EL (cell line): ENCODE measurements at regions not wholly inside any gene's neighbourhood (a gene's known extent, or its start where the extent isn't known, plus 50 kb on each side); places are given as distances from the start of the nearest gene placed in this dataset.
"Not testable (repeated sequence)": the region's sequence is repeated elsewhere in the genome, so short reads cannot be mapped to it uniquely, and the experiment has no call there.

ENCODE experiments used
- DNase-seq: peaks from one replicate; pipeline ENCODE4 v3.0.0-alpha.2; 2016

GRCh38 chr18:35827275-35827902 lies 145.1 kb upstream of the RMP24 start:
- no peak for DNase-seq

- no peak for DNase-seq
Measured at GRCh38 chr18:35827903-35828275, 144.6 kb upstream of the RMP24 start.

- no peak for DNase-seq
Measured at GRCh38 chr18:35828591-35828990, 143.9 kb upstream of the RMP24 start.

GRCh38 chr18:35835366-35835765 lies 137.1 kb upstream of the RMP24 start:
- DNase-seq = no peak

GRCh38 chr18:35835833-35836232 lies 136.6 kb upstream of the RMP24 start:
- DNase-seq = no peak

- no peak for DNase-seq
Measured at GRCh38 chr18:35836932-35837331, 135.5 kb upstream of the RMP24 start.

- DNase-seq = no peak
Measured at GRCh38 chr18:35837922-35838496, 134.5 kb upstream of the RMP24 start.

GRCh38 chr18:35841283-35841682 lies 131.2 kb upstream of the RMP24 start:
- no peak for DNase-seq

- DNase-seq = no peak
Measured at GRCh38 chr18:35842536-35842935, 129.9 kb upstream of the RMP24 start.

- not testable (repeated sequence) for DNase-seq
Measured at GRCh38 chr18:35848321-35848720, 124.2 kb upstream of the RMP24 start.

- DNase-seq = not testable (repeated sequence)
Measured at GRCh38 chr18:35849241-35849640, 123.2 kb upstream of the RMP24 start.

GRCh38 chr18:35851286-35851970 lies 121.1 kb upstream of the RMP24 start:
- DNase-seq = no peak

- DNase-seq = no peak
Measured at GRCh38 chr18:35852786-35853185, 119.7 kb upstream of the RMP24 start.

GRCh38 chr18:35854095-35854494 lies 118.4 kb upstream of the RMP24 start:
- no peak for DNase-seq

GRCh38 chr18:35856178-35856577 lies 116.3 kb upstream of the RMP24 start:
- DNase-seq = no peak

GRCh38 chr18:35856721-35857120 lies 115.8 kb upstream of the RMP24 start:
- DNase-seq = not testable (repeated sequence)

GRCh38 chr18:35857581-35857980 lies 114.9 kb upstream of the RMP24 start:
- not testable (repeated sequence) for DNase-seq

- DNase-seq = peak; percentile 2
Measured at GRCh38 chr18:35861367-35862118, 110.9 kb upstream of the RMP24 start.

- no peak for DNase-seq
Measured at GRCh38 chr18:35862119-35862640, 110.3 kb upstream of the RMP24 start.

- DNase-seq = no peak
Measured at GRCh38 chr18:35864916-35865315, 107.6 kb upstream of the RMP24 start.

- DNase-seq = no peak
Measured at GRCh38 chr18:35868915-35869314, 103.6 kb upstream of the RMP24 start.

GRCh38 chr18:35871337-35871736 lies 101.1 kb upstream of the RMP24 start:
- no peak for DNase-seq

- DNase-seq = no peak
Measured at GRCh38 chr18:35875566-35875965, 96.9 kb upstream of the RMP24 start.
